ENCODE measurements at regions not wholly inside any gene's neighbourhood (a gene's known extent, or its start where the extent isn't known, plus 50 kb on each side); places are given as distances from the start of the nearest gene placed in this dataset.

DNA sequence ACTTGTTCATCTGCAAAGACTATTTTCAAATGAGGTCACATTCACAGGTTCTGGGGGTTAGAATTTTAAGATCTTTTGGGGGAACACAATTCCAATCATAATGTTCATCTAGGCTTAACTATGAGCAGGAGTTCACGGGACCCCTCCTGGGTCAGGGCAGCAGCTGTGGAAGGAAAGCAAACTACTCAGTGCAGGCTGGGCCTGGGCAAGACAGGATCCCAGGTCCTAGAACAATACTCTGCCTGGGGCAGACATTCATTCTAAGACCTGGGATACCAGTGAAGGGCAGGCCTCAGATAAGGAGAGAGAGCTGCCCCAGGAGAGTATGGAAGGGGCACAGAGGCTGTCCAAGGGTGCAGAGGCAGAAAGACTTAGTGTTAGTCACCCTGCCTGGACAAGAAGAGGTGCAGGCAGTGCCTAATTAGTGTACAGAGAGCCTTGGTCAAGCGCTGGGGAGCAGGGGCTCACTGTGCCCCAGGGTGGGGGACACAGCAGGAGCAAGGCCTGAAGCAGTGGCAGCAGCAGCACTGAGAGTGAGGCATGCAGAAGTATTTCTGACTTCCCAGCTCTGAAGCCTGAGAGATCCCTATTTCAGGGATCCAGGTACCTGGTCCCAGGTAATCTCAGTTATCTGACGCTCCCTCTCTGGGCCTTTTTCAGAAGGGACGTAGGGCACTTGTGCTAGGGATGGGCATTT, 123.0 kb upstream of the MAMLD1 start:
- ChIA-PET POLR2A (no interaction called here), CTCF (ENCODE audit: low intra/inter-chr PET ratio, low total read pairs) (no interaction called here)
- Histone ChIP-seq H3K4me2 (ENCODE audit: low read depth, low read length) (no peak overlapping the region), H3K27ac (ENCODE audit: extremely low read length, insufficient read depth, low read length) (no peak overlapping the region), H2AFZ (ENCODE audit: low read length) (no peak overlapping the region), H3K4me1 (ENCODE audit: insufficient read depth, low read length) (peaks cover 15% of the 10 kb centered on the region), H3K27me3 (ENCODE audit: control insufficient read depth in 1 of 2, insufficient read depth in 2 of 2, low read length in 2 of 2) (no peaks in the 10 kb centered on the region), H4K20me1 (ENCODE audit: insufficient read depth, low read length) (no peaks in the 10 kb centered on the region), H3K9me3 (ENCODE audit: low read length) (no peaks in the 10 kb centered on the region), H3K36me3 (replicated peaks in 1 of 2; ENCODE audit: control insufficient read depth in 1 of 2, insufficient read depth in 2 of 2, low read length in 2 of 2) (no peaks in the 10 kb centered on the region), H3K9ac (ENCODE audit: insufficient read depth, low read depth, low read length) (no peak overlapping the region), H3K79me2 (ENCODE audit: insufficient read depth, low read length) (no peaks in the 10 kb centered on the region), H3K4me3 (replicated peaks in 1 of 3; ENCODE audit: insufficient read depth in 1 of 3, low read depth in 2 of 3, low read length in 3 of 3) (no peak overlapping the region)
- ATAC-seq: no peak
- intact Hi-C loops (cut with micrococcal nuclease; ENCODE audit: unreplicated experiment): no loop called here
- BruUV-seq (replicated peaks): no TSS peak
- TF ChIP-seq ZFP36L2 (CRISPR knock-in tag; IDR thresholded peaks at IDR 0.05) (no peak), ZNF788 (CRISPR knock-in tag; IDR thresholded peaks at IDR 0.05; ENCODE audit: borderline replicate concordance) (no peak), ZNF891 (CRISPR knock-in tag; IDR thresholded peaks at IDR 0.05) (no peak), SRSF4 (IDR thresholded peaks at IDR 0.05; ENCODE audit: low read depth, low read length, poor library complexity, severe bottlenecking) (no peak), SRY (CRISPR knock-in tag; IDR thresholded peaks at IDR 0.05) (no peak), ZSCAN30 (CRISPR knock-in tag; IDR thresholded peaks at IDR 0.05) (no peak), EP300 (IDR thresholded peaks at IDR 0.05; ENCODE audit: low read depth in 2 of 2, low read length in 2 of 2) (no peak), EP300 (CRISPR knock-in tag; IDR thresholded peaks at IDR 0.05; ENCODE audit: borderline replicate concordance) (no peak), ZC3H13 (CRISPR knock-in tag; IDR thresholded peaks at IDR 0.05) (no peak), ZFYVE20 (CRISPR knock-in tag; IDR thresholded peaks at IDR 0.05; ENCODE audit: borderline replicate concordance, low read depth) (no peak), ZNF44 (CRISPR knock-in tag; IDR thresholded peaks at IDR 0.05) (no peak), NFYC (CRISPR knock-in tag; IDR thresholded peaks at IDR 0.05) (no peak), KLF9 (CRISPR knock-in tag; IDR thresholded peaks at IDR 0.05; ENCODE audit: low read depth) (no peak), ZNF660 (CRISPR knock-in tag; IDR thresholded peaks at IDR 0.05; ENCODE audit: borderline replicate concordance, low read depth) (no peak), KAT7 (CRISPR knock-in tag; IDR thresholded peaks at IDR 0.05; ENCODE audit: borderline replicate concordance) (no peak), NFE2L1 (CRISPR knock-in tag; IDR thresholded peaks at IDR 0.05; ENCODE audit: borderline replicate concordance) (no peak), RXRB (CRISPR knock-in tag; IDR thresholded peaks at IDR 0.05; ENCODE audit: borderline replicate concordance) (no peak), ZNF282 (IDR thresholded peaks at IDR 0.05; ENCODE audit: partially characterized antibody) (no peak), ZFP36 (IDR thresholded peaks at IDR 0.05; ENCODE audit: borderline replicate concordance, low read depth, low read length, partially characterized antibody) (no peak)
- TF ChIP-seq, protein P1, sequence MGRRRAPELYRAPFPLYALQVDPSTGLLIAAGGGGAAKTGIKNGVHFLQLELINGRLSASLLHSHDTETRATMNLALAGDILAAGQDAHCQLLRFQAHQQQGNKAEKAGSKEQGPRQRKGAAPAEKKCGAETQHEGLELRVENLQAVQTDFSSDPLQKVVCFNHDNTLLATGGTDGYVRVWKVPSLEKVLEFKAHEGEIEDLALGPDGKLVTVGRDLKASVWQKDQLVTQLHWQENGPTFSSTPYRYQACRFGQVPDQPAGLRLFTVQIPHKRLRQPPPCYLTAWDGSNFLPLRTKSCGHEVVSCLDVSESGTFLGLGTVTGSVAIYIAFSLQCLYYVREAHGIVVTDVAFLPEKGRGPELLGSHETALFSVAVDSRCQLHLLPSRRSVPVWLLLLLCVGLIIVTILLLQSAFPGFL (CRISPR knock-in tag; IDR thresholded peaks at IDR 0.05): no peak
- TF ChIP-seq, protein P2, sequence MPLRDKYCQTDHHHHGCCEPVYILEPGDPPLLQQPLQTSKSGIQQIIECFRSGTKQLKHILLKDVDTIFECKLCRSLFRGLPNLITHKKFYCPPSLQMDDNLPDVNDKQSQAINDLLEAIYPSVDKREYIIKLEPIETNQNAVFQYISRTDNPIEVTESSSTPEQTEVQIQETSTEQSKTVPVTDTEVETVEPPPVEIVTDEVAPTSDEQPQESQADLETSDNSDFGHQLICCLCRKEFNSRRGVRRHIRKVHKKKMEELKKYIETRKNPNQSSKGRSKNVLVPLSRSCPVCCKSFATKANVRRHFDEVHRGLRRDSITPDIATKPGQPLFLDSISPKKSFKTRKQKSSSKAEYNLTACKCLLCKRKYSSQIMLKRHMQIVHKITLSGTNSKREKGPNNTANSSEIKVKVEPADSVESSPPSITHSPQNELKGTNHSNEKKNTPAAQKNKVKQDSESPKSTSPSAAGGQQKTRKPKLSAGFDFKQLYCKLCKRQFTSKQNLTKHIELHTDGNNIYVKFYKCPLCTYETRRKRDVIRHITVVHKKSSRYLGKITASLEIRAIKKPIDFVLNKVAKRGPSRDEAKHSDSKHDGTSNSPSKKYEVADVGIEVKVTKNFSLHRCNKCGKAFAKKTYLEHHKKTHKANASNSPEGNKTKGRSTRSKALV (CRISPR knock-in tag; IDR thresholded peaks at IDR 0.05): no peak
- 67% methylated on average over 1 of the region's 4 CpGs for WGBS (ENCODE audit: low lambda C conversion rate)
- in situ Hi-C loops (cut with HindIII; ENCODE audit: extremely low pct_ligation_motif_present, low pct_unique_long_range_greater_than_20kb): no loop called here
- FAIRE-seq: no peak
- DNase-seq (ENCODE audit: low spot score): no peak

Measured in HepG2 (cell line).